ENCODE measurements at regions not wholly inside any gene's neighbourhood (a gene's known extent, or its start where the extent isn't known, plus 50 kb on each side); places are given as distances from the start of the nearest gene placed in this dataset.

DNA sequence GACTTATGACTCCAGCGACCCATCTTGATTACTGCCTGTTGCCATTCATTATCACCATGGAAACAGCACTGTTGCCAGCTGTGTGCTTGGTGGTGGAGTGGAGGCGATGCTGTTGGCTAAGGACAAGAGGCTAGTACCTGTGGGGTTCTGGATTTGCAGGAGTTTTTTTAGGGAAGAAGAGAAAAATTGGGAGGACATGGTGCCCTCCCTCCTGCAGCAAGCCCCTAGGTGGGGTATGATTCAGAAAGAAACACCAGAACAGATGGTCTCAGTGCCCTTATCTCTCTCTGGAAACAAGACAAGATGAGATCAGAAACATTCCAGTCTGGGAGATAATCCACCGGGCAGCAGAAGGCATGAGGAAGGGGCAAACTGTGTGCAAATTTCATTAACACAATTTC, 87.8 kb upstream of the TLR4 start:
- Histone ChIP-seq H3K9ac (ENCODE audit: extremely low read depth, insufficient read length, low read length) (no peak overlapping the region), H2BK120ac (ENCODE audit: low read depth, low read length, poor library complexity, severe bottlenecking) (no peak overlapping the region), H4K5ac (ENCODE audit: insufficient read length, low read depth, low read length) (no peak overlapping the region), H2BK15ac (ENCODE audit: low read depth, low read length) (no peak overlapping the region), H3K27me3 (ENCODE audit: insufficient read depth, low read length) (no peaks in the 10 kb centered on the region), H3K79me1 (ENCODE audit: insufficient read depth, low read depth, low read length, poor library complexity, severe bottlenecking) (no peaks in the 10 kb centered on the region), H3K23me2 (ENCODE audit: insufficient read length, low read depth, low read length, poor library complexity, severe bottlenecking) (no peaks in the 10 kb centered on the region), H3T11ph (ENCODE audit: low read length) (no peak overlapping the region), H3K18ac (ENCODE audit: insufficient read length, low read depth, low read length) (no peak overlapping the region), H3K4ac (ENCODE audit: low read depth, low read length) (no peak overlapping the region), H3K27ac (ENCODE audit: insufficient read length, low read depth, low read length) (no peak overlapping the region), H4K91ac (ENCODE audit: insufficient read length, low read depth, low read length) (no peak overlapping the region), H3K4me2 (ENCODE audit: insufficient read depth, insufficient read length, low read length) (no peak overlapping the region), H2BK12ac (ENCODE audit: insufficient read length, low read depth, low read length) (no peak overlapping the region), H2BK5ac (ENCODE audit: insufficient read length, low read length) (no peak overlapping the region), H3K4me1 (ENCODE audit: insufficient read depth, low read length) (no peaks in the 10 kb centered on the region; the same call in 1 of the 2 replicates), H3K56ac (ENCODE audit: insufficient read length, low read depth, low read length) (no peak overlapping the region), H3K9me3 (ENCODE audit: control insufficient read depth, low read depth, low read length) (no peaks in the 10 kb centered on the region), H2BK20ac (ENCODE audit: low read depth, low read length, poor library complexity, severe bottlenecking) (no peak overlapping the region), H2AFZ (ENCODE audit: low read length) (no peak overlapping the region), H4K20me1 (ENCODE audit: control insufficient read depth, insufficient read depth, insufficient read length) (no peaks in the 10 kb centered on the region), H2AK5ac (ENCODE audit: insufficient read length, low read length) (no peak overlapping the region), H3K79me2 (ENCODE audit: insufficient read depth, low read length) (no peaks in the 10 kb centered on the region), H3K23ac (ENCODE audit: insufficient read length, low read depth, low read length) (no peak overlapping the region), H4K8ac (replicated peaks; ENCODE audit: insufficient read length, low read depth, low read length) (no peak overlapping the region), H3K14ac (ENCODE audit: insufficient read depth, low read length) (no peak overlapping the region)
- H3K36me3 Mint-ChIP-seq (ENCODE audit: insufficient read depth in 1 of 3, low read depth in 3 of 3): peaks cover 0 to 4% (median 0%) of the 10 kb centered on the region in 3 experiments; a peak in 1 of 7 replicates
- H3K4me1 Mint-ChIP-seq: peaks cover 0 to 11% of the 10 kb centered on the region in 2 experiments; a peak in 2 of 4 replicates
- H3K27me3 Mint-ChIP-seq (ENCODE audit: low read depth): peaks cover 2% of the 10 kb centered on the region
- TF ChIP-seq, protein P1, sequence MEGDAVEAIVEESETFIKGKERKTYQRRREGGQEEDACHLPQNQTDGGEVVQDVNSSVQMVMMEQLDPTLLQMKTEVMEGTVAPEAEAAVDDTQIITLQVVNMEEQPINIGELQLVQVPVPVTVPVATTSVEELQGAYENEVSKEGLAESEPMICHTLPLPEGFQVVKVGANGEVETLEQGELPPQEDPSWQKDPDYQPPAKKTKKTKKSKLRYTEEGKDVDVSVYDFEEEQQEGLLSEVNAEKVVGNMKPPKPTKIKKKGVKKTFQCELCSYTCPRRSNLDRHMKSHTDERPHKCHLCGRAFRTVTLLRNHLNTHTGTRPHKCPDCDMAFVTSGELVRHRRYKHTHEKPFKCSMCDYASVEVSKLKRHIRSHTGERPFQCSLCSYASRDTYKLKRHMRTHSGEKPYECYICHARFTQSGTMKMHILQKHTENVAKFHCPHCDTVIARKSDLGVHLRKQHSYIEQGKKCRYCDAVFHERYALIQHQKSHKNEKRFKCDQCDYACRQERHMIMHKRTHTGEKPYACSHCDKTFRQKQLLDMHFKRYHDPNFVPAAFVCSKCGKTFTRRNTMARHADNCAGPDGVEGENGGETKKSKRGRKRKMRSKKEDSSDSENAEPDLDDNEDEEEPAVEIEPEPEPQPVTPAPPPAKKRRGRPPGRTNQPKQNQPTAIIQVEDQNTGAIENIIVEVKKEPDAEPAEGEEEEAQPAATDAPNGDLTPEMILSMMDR (conservative IDR thresholded peaks at IDR 0.05): no peak
- no CpG with 5 or more reads among the region's 3 CpGs for WGBS (ENCODE audit: extremely low coverage, insufficient read length, low lambda C conversion rate)
- H3K27ac Mint-ChIP-seq: no peak overlapping the region
- DNase-seq: no peak
- H3K4me3 Mint-ChIP-seq: no peak overlapping the region
- peaks cover 0 to 3% of the 10 kb centered on the region in 2 experiments; a peak in 1 of 5 replicates for H3K9me3 Mint-ChIP-seq
